ENCODE measurements at regions not wholly inside any gene's neighbourhood (a gene's known extent, or its start where the extent isn't known, plus 50 kb on each side); places are given as distances from the start of the nearest gene placed in this dataset.

- Histone ChIP-seq H3K27me3 (ENCODE audit: control insufficient read depth, insufficient read depth, low read length) (no peaks in the 10 kb centered on the region), H3K4me3 (ENCODE audit: low read depth, low read length) (no peak overlapping the region), H3K9me3 (ENCODE audit: control insufficient read depth, insufficient read depth, low read length) (no peaks in the 10 kb centered on the region), H3K27ac (ENCODE audit: low read depth, low read length) (no peak overlapping the region)
- DNase-seq (ENCODE audit: low read depth, low spot score): no peak
- CTCF ChIA-PET: no interaction called here
- TF ChIP-seq, protein P1, sequence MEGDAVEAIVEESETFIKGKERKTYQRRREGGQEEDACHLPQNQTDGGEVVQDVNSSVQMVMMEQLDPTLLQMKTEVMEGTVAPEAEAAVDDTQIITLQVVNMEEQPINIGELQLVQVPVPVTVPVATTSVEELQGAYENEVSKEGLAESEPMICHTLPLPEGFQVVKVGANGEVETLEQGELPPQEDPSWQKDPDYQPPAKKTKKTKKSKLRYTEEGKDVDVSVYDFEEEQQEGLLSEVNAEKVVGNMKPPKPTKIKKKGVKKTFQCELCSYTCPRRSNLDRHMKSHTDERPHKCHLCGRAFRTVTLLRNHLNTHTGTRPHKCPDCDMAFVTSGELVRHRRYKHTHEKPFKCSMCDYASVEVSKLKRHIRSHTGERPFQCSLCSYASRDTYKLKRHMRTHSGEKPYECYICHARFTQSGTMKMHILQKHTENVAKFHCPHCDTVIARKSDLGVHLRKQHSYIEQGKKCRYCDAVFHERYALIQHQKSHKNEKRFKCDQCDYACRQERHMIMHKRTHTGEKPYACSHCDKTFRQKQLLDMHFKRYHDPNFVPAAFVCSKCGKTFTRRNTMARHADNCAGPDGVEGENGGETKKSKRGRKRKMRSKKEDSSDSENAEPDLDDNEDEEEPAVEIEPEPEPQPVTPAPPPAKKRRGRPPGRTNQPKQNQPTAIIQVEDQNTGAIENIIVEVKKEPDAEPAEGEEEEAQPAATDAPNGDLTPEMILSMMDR (IDR thresholded peaks at IDR 0.05; ENCODE audit: low read depth, low read length): no peak
- POLR2A ChIA-PET: no interaction called here
Observed at GRCh38 chr3:182104881-182105280, 393.2 kb downstream of the SOX2 start.

- H3K9me3 ChIP-seq (ENCODE audit: control insufficient read depth, insufficient read depth, low read length): no peaks in the 10 kb centered on the region; the same call in 1 of the 2 replicates
- ChIA-PET POLR2A (no interaction called here), CTCF (no interaction called here)
- no peak overlapping the region for H3K4me3 ChIP-seq (ENCODE audit: low read depth, low read length)
- H3K27ac ChIP-seq (ENCODE audit: low read depth, low read length): no peak overlapping the region
- H3K27me3 ChIP-seq (ENCODE audit: control insufficient read depth, insufficient read depth, low read length): no peaks in the 10 kb centered on the region
- no peak for DNase-seq (ENCODE audit: low read depth, low spot score)
- TF ChIP-seq, protein P1 (IDR thresholded peaks at IDR 0.05; ENCODE audit: low read depth, low read length): no peak
Observed at GRCh38 chr3:182105875-182106274, 394.1 kb downstream of the SOX2 start.

DNA sequence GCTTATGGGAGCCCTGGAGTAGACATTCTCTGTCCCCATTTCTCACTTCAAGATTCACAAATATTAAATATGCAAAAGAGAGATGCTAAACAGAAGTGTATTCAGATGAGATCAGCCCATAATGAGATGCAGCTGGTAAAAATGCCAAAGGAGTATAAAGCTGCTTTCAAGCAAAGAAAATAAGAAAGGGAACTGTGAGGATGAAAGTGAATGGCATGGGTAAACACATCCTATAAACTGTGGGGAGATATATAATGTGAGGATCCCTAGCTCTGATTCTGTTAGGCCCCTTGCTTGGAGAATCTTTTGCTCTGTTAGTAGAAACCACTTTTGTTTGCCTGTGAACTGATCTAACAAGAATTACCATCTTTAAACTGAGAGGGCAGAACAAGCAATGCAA, 396.6 kb downstream of the SOX2 start:
- H3K4me3 ChIP-seq (ENCODE audit: low read depth, low read length): no peak overlapping the region
- TF ChIP-seq, protein P1 (IDR thresholded peaks at IDR 0.05; ENCODE audit: low read depth, low read length): no peak
- ChIA-PET CTCF (no interaction called here), POLR2A (no interaction called here)
- no peak overlapping the region for H3K27ac ChIP-seq (ENCODE audit: low read depth, low read length)
- no peaks in the 10 kb centered on the region for H3K27me3 ChIP-seq (ENCODE audit: control insufficient read depth, insufficient read depth, low read length)
- H3K9me3 ChIP-seq (ENCODE audit: control insufficient read depth, insufficient read depth, low read length): peaks cover 3% of the 10 kb centered on the region; the same call in 1 of the 2 replicates
- no peak for DNase-seq (ENCODE audit: low read depth, low spot score)

DNA sequence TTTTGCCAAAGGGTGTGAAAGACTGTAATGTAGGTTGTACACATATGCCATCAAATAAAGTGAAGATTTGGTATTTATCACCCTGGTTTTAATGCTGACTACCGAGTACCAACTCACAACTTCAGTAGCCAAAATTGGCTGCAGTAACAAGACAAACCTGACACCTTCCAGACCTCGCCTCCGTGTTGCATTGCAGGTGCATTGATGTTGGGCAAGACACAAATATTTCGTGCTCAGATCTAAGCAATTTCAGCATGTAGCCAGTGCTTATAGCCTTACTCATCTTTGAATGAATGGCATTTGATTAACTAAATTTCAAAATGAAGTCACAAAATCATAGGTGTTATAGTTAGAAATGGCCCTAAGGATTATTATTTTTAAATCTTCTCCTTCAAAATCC, 400.2 kb downstream of the SOX2 start:
- TF ChIP-seq, protein P1 (IDR thresholded peaks at IDR 0.05; ENCODE audit: low read depth, low read length): no peak
- H3K27ac ChIP-seq (ENCODE audit: low read depth, low read length): no peak overlapping the region
- no peak for DNase-seq (ENCODE audit: low read depth, low spot score)
- H3K27me3 ChIP-seq (ENCODE audit: control insufficient read depth, insufficient read depth, low read length): no peaks in the 10 kb centered on the region
- H3K4me3 ChIP-seq (ENCODE audit: low read depth, low read length): no peak overlapping the region
- POLR2A ChIA-PET: no interaction called here
- CTCF ChIA-PET: no interaction called here
- peaks cover 5% of the 10 kb centered on the region for H3K9me3 ChIP-seq (ENCODE audit: control insufficient read depth, insufficient read depth, low read length)

DNA sequence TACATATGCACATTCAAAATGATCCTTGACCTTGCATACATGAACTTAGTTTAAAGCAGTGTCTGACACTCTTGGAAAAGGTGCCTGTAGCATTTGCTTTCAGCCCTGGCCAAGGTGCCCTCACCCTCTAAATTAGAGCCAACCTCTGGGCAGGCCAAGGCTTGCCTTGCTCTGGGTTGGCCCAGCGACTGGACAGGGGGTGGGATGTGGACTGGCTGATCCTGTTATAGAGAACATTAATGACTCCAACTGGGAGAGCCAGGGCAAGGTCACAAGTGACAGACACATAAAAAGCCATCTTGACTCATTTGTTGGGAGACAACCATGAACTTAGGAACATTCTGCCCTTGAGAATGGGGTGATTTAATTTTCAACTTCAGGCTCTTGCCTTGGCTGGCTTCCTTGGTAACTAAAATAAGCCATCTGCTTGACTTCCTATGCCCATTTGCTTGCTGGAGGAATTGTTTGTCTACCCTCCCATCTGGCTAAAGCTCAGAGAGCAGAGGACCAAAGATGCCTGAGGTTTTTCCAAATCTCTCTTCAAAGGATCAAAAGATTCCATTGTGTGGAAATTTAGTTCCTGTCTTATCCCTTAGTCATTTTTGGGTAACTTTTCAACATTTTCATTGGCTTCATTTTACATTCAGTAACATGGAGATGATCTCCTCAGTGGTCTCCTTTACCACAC, 403.7 kb downstream of the SOX2 start:
- CTCF ChIA-PET: no interaction called here
- Histone ChIP-seq H3K9me3 (ENCODE audit: control insufficient read depth, insufficient read depth, low read length) (peaks cover 11% of the 10 kb centered on the region), H3K4me3 (ENCODE audit: low read depth, low read length) (no peak overlapping the region), H3K27me3 (ENCODE audit: control insufficient read depth, insufficient read depth, low read length) (no peaks in the 10 kb centered on the region), H3K27ac (ENCODE audit: low read depth, low read length) (no peak overlapping the region)
- no peak for DNase-seq (ENCODE audit: low read depth, low spot score)
- TF ChIP-seq, protein P1 (IDR thresholded peaks at IDR 0.05; ENCODE audit: low read depth, low read length): no peak
- POLR2A ChIA-PET: no interaction called here
